ENCODE measurements at regions not wholly inside any gene's neighbourhood (a gene's known extent, or its start where the extent isn't known, plus 50 kb on each side); places are given as distances from the start of the nearest gene placed in this dataset.

- TF ChIP-seq POLR2A (IDR thresholded peaks at IDR 0.05; ENCODE audit: low read depth) (no peak), CTCF (IDR thresholded peaks at IDR 0.05) (no peak), POLR2AphosphoS5 (IDR thresholded peaks at IDR 0.05) (no peak), EP300 (IDR thresholded peaks at IDR 0.05) (no peak)
These were observed 121.5 kb downstream of the PTCSC3 start for GRCh38 chr14:36055052-36055378.
